GM10248 (cell line): ENCODE measurements at regions not wholly inside any gene's neighbourhood (a gene's known extent, or its start where the extent isn't known, plus 50 kb on each side); places are given as distances from the start of the nearest gene placed in this dataset.

ENCODE experiments used
- CTCF ChIA-PET: fragments of 300-600 bp; sonication (Branson Sonifier 250); formaldehyde crosslinking; extraction: SDS; loops from one replicate; lab custom pipeline; 2021; ENCODE audit warnings: antibody characterized with exemption; lab: Yijun Ruan, JAX
- POLR2A ChIA-PET: fragments of 350-650 bp; sonication (Branson Sonifier 250); formaldehyde crosslinking; extraction: SDS; loops from one replicate; lab custom pipeline; 2020; ENCODE audit warnings: antibody characterized with exemption; lab: Yijun Ruan, JAX
- DNase-seq: peaks from one replicate; pipeline ENCODE4 v3.0.0; 2012; ENCODE audit errors: extremely low spot score
- CTCF ChIP-seq: IDR thresholded peaks from 2 replicates; pipeline ENCODE4 v1.5.1; 2012; ENCODE audit warnings: mild to moderate bottlenecking, low read depth; ENCODE audit errors: extremely low read depth, missing control alignments, control extremely low read depth

GRCh38 chr5:40191150-40191549 is 488.6 kb upstream of the PTGER4 start:
- no peak for DNase-seq
- TF ChIP-seq CTCF: no peak
- ChIA-PET POLR2A (no interaction called here), CTCF (no interaction called here)

- ChIA-PET CTCF (no interaction called here), POLR2A (no interaction called here)
- DNase-seq: no peak
- no peak for TF ChIP-seq CTCF
Measured at GRCh38 chr5:40172721-40173120, 507.0 kb upstream of the PTGER4 start.

- no peak for TF ChIP-seq CTCF
- CTCF ChIA-PET: no interaction called here
- POLR2A ChIA-PET: no interaction called here
- DNase-seq: no peak
Measured at GRCh38 chr5:40171971-40172370, 507.7 kb upstream of the PTGER4 start.

- TF ChIP-seq CTCF: no peak
- ChIA-PET CTCF (interaction anchor here (1.3 kb wide), 1 partner anchor 44 kb away, joined by 3 read pairs; no protein-coding TSS in a partner anchor), POLR2A (no interaction called here)
- DNase-seq: no peak
Measured at GRCh38 chr5:40167283-40167682, 512.4 kb upstream of the PTGER4 start.

GRCh38 chr5:40166802-40167201 is 512.9 kb upstream of the PTGER4 start:
- ChIA-PET CTCF (interaction anchor here (1.2 to 2.1 kb wide), 4 partner anchors 10 to 123 kb away, joined by 3 to 6 read pairs (median 3); no protein-coding TSS in a partner anchor), POLR2A (no interaction called here)
- DNase-seq: no peak
- TF ChIP-seq CTCF: no peak

- no peak for TF ChIP-seq CTCF
- ChIA-PET POLR2A (no interaction called here), CTCF (interaction anchor here (1.2 to 2.1 kb wide), 4 partner anchors 10 to 124 kb away, joined by 3 to 6 read pairs (median 3); no protein-coding TSS in a partner anchor)
- no peak for DNase-seq
Measured at GRCh38 chr5:40165789-40166728, 513.7 kb upstream of the PTGER4 start.
